HL-60 (cell line): ENCODE measurements at regions not wholly inside any gene's neighbourhood (a gene's known extent, or its start where the extent isn't known, plus 50 kb on each side); places are given as distances from the start of the nearest gene placed in this dataset.

ENCODE experiments used
- DNase-seq, 2 experiments: peaks; one replicate each; pipeline ENCODE4 v3.0.0-alpha.2; 2010 to 2020; ENCODE audit warnings: low read depth in 1 of 2, low spot score in 1 of 2
- H3K27ac ChIP-seq: fragments of 250-450 bp; sonication (Bioruptor Pico); replicated peaks from 2 replicates; pipeline ENCODE4 v1.5.1; 2020; ENCODE audit warnings: mild to moderate bottlenecking, moderate library complexity
- H3K27me3 ChIP-seq: fragments of 250-450 bp; sonication (Bioruptor Pico); 2 replicates; pipeline ENCODE4 v1.5.1; 2021; ENCODE audit warnings: mild to moderate bottlenecking, moderate library complexity; ENCODE audit not compliant: insufficient read depth, poor library complexity, severe bottlenecking
- H3K4me3 ChIP-seq: replicated peaks from 2 replicates; pipeline ENCODE4 v1.5.1; 2011; ENCODE audit warnings: mild to moderate bottlenecking, control low read depth, low read length; ENCODE audit not compliant: insufficient read depth
- GABPA ChIP-seq: IDR thresholded peaks from 2 replicates; pipeline ENCODE4 v1.6.1; 2012; ENCODE audit warnings: low read depth
- POLR2AphosphoS5 ChIP-seq: IDR thresholded peaks from 2 replicates; pipeline ENCODE4 v1.6.1; 2012; ENCODE audit warnings: low read depth
- SPI1 ChIP-seq: IDR thresholded peaks from 2 replicates; pipeline ENCODE4 v1.6.1; 2012; ENCODE audit warnings: low read depth, mild to moderate bottlenecking, borderline replicate concordance
- TF ChIP-seq, protein P1 (sequence below): IDR thresholded peaks from one replicate; pipeline ENCODE4 v1.5.1; 2011; ENCODE audit warnings: low read length, control low read depth, inconsistent platforms; ENCODE audit not compliant: insufficient read depth
- TF ChIP-seq, protein P2 (sequence below): IDR thresholded peaks from 2 replicates; pipeline ENCODE4 v1.6.1; 2012; ENCODE audit warnings: low read depth; ENCODE audit not compliant: insufficient replicate concordance

DNA sequence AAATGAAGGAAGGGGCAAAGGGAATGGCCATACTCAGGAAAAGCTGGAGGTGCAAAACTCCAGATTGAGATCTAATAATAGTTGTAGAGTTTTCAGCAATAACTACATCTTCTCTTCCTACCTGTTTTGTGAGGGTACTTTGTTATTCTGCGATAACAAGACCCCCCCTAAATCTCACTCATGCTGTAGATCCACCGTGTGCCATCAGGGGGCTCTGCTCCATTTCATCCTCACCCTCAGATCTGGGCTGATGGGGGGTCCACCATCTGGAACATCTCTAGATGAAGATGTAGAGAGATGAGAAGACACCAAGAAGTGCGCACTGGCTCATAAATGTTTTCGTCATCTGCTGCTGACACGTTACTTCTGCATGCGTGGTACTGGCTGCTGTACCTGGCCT, 135.9 kb upstream of the KIRREL3 start:
- Histone ChIP-seq H3K4me3 (no peak overlapping the region), H3K27ac (no peak overlapping the region), H3K27me3 (no peaks in the 10 kb centered on the region)
- no peak for DNase-seq
- TF ChIP-seq, protein P1, sequence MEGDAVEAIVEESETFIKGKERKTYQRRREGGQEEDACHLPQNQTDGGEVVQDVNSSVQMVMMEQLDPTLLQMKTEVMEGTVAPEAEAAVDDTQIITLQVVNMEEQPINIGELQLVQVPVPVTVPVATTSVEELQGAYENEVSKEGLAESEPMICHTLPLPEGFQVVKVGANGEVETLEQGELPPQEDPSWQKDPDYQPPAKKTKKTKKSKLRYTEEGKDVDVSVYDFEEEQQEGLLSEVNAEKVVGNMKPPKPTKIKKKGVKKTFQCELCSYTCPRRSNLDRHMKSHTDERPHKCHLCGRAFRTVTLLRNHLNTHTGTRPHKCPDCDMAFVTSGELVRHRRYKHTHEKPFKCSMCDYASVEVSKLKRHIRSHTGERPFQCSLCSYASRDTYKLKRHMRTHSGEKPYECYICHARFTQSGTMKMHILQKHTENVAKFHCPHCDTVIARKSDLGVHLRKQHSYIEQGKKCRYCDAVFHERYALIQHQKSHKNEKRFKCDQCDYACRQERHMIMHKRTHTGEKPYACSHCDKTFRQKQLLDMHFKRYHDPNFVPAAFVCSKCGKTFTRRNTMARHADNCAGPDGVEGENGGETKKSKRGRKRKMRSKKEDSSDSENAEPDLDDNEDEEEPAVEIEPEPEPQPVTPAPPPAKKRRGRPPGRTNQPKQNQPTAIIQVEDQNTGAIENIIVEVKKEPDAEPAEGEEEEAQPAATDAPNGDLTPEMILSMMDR, result no peak

DNA sequence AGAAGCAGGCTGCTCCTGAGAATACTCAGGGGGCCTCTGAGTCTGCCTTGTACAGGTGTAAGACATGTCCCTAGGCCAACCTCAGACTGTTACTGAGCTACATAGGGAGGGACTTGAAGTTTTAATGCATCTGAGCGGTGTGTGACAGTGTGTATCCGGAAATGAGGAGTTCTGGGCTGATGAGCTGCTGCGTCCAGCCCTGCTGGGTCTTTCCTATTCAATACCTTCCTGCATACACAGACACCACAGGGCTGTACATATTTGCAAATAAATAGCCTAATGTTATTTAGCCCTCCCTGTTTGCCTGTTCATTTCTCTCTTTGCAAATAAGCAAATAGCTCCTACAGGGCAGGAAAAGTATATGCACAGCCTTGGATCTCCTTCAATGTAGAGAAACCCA, 134.7 kb upstream of the KIRREL3 start:
- Histone ChIP-seq H3K27ac (no peak overlapping the region), H3K27me3 (no peaks in the 10 kb centered on the region), H3K4me3 (no peak overlapping the region)
- no peak for DNase-seq
- TF ChIP-seq GABPA (no peak), POLR2AphosphoS5 (no peak), SPI1 (no peak)
- TF ChIP-seq, protein P2, sequence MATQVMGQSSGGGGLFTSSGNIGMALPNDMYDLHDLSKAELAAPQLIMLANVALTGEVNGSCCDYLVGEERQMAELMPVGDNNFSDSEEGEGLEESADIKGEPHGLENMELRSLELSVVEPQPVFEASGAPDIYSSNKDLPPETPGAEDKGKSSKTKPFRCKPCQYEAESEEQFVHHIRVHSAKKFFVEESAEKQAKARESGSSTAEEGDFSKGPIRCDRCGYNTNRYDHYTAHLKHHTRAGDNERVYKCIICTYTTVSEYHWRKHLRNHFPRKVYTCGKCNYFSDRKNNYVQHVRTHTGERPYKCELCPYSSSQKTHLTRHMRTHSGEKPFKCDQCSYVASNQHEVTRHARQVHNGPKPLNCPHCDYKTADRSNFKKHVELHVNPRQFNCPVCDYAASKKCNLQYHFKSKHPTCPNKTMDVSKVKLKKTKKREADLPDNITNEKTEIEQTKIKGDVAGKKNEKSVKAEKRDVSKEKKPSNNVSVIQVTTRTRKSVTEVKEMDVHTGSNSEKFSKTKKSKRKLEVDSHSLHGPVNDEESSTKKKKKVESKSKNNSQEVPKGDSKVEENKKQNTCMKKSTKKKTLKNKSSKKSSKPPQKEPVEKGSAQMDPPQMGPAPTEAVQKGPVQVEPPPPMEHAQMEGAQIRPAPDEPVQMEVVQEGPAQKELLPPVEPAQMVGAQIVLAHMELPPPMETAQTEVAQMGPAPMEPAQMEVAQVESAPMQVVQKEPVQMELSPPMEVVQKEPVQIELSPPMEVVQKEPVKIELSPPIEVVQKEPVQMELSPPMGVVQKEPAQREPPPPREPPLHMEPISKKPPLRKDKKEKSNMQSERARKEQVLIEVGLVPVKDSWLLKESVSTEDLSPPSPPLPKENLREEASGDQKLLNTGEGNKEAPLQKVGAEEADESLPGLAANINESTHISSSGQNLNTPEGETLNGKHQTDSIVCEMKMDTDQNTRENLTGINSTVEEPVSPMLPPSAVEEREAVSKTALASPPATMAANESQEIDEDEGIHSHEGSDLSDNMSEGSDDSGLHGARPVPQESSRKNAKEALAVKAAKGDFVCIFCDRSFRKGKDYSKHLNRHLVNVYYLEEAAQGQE, result no peak
- TF ChIP-seq, protein P1, result no peak

DNA sequence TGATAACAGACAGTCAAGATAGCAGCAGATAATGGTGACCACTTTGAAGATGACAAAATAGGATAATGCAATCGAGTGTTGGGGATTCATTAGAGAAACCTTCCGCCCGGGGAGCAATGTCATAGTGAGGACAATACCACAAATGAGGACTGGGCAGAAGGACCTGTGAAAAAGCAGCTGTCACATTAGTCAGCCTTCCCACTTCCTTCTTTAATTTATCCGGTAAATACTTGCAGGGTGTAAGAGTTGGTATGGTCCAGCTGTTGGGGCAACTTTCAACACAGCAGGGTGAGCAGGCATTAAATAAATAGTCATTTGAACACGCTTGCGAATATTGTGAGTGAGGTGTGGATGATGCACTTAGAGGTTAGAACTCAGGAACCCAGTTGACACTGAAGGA, 132.5 kb upstream of the KIRREL3 start:
- DNase-seq, result no peak
- Histone ChIP-seq H3K27me3 (no peaks in the 10 kb centered on the region), H3K4me3 (no peak overlapping the region), H3K27ac (no peak overlapping the region)
- TF ChIP-seq, protein P1, result no peak
- TF ChIP-seq POLR2AphosphoS5, result no peak
- no peak for TF ChIP-seq SPI1
- TF ChIP-seq, protein P2, result no peak
- no peak for TF ChIP-seq GABPA

DNA sequence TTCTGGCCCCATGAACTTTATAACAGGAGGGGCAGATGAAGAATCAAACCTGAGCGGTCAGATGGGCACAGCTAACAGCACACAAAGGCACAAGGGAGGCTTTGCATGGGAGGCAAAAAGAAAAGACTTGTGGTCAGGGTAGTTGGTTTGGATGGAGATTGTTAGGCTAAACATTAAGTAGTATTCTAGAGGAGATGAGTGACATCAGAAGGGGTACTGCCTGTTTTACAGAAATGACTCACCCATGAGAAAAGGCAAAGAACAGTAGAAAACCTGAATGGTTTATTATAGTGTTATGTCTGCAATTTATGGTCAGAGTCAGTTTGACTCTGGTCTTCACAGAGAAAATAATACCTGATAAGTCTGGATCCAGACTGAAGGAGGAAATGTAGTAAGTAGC, 129.8 kb upstream of the KIRREL3 start:
- no peaks in the 10 kb centered on the region for H3K27me3 ChIP-seq
- no peak overlapping the region for H3K27ac ChIP-seq
- TF ChIP-seq, protein P1, result no peak
- TF ChIP-seq GABPA, result no peak
- TF ChIP-seq POLR2AphosphoS5, result no peak
- TF ChIP-seq, protein P2, result no peak
- no peak for TF ChIP-seq SPI1
- H3K4me3 ChIP-seq, result no peak overlapping the region
- no peak for DNase-seq
